CD4-positive, alpha-beta T cell treated with Interleukin-6 at 100 ng/mL for 8 hours (primary cell): ENCODE measurements at regions not wholly inside any gene's neighbourhood (a gene's known extent, or its start where the extent isn't known, plus 50 kb on each side); places are given as distances from the start of the nearest gene placed in this dataset.
"Not testable (repeated sequence)": the region's sequence is repeated elsewhere in the genome, so short reads cannot be mapped to it uniquely, and the experiment has no call there.

Experiments used
- DNase-seq: peaks from one replicate; pipeline ENCODE4 v3.0.0-alpha.2; 2020; ENCODE audit warnings: mixed read lengths, low spot score

GRCh38 chr18:1045658-1046057 is 141.0 kb downstream of the ADCYAP1 start:
- no peak for DNase-seq

- no peak for DNase-seq
These were observed 142.7 kb downstream of the ADCYAP1 start for GRCh38 chr18:1047406-1047805.

- DNase-seq, result no peak
These were observed 143.4 kb downstream of the ADCYAP1 start for GRCh38 chr18:1048032-1048431.

GRCh38 chr18:1049173-1049572 is 144.5 kb downstream of the ADCYAP1 start:
- no peak for DNase-seq

GRCh38 chr18:1050012-1050657 is 145.5 kb downstream of the ADCYAP1 start:
- no peak for DNase-seq

- no peak for DNase-seq
These were observed 147.6 kb downstream of the ADCYAP1 start for GRCh38 chr18:1052301-1052700.

GRCh38 chr18:1053331-1054315 is 149.0 kb downstream of the ADCYAP1 start:
- no peak for DNase-seq

- no peak for DNase-seq
These were observed 151.7 kb downstream of the ADCYAP1 start for GRCh38 chr18:1056404-1056803.

- DNase-seq, result no peak
These were observed 152.7 kb downstream of the ADCYAP1 start for GRCh38 chr18:1057367-1057766.

GRCh38 chr18:1062588-1062987 is 157.9 kb downstream of the ADCYAP1 start:
- DNase-seq, result no peak

GRCh38 chr18:1075322-1075721 is 170.7 kb downstream of the ADCYAP1 start:
- no peak for DNase-seq

GRCh38 chr18:1075876-1076275 is 171.2 kb downstream of the ADCYAP1 start:
- no peak for DNase-seq

- DNase-seq, result no peak
These were observed 173.6 kb downstream of the ADCYAP1 start for GRCh38 chr18:1078301-1078700.

GRCh38 chr18:1083675-1084074 is 179.0 kb downstream of the ADCYAP1 start:
- not testable (repeated sequence) for DNase-seq

- no peak for DNase-seq
These were observed 186.1 kb downstream of the ADCYAP1 start for GRCh38 chr18:1090758-1091157.

- DNase-seq, result no peak
These were observed 187.6 kb downstream of the ADCYAP1 start for GRCh38 chr18:1092228-1092627.

- no peak for DNase-seq
These were observed 189.7 kb downstream of the ADCYAP1 start for GRCh38 chr18:1094409-1094808.

GRCh38 chr18:1097991-1098735 is 193.5 kb downstream of the ADCYAP1 start:
- DNase-seq, result not testable (repeated sequence)

- DNase-seq, result no peak
These were observed 198.2 kb downstream of the ADCYAP1 start for GRCh38 chr18:1102848-1103247.

- no peak for DNase-seq
These were observed 198.9 kb downstream of the ADCYAP1 start for GRCh38 chr18:1103537-1103936.

GRCh38 chr18:1104181-1104881 is 199.7 kb downstream of the ADCYAP1 start:
- no peak for DNase-seq

- DNase-seq, result no peak
These were observed 219.8 kb downstream of the ADCYAP1 start for GRCh38 chr18:1124495-1124894.
